ENCODE measurements at regions not wholly inside any gene's neighbourhood (a gene's known extent, or its start where the extent isn't known, plus 50 kb on each side); places are given as distances from the start of the nearest gene placed in this dataset.

DNA sequence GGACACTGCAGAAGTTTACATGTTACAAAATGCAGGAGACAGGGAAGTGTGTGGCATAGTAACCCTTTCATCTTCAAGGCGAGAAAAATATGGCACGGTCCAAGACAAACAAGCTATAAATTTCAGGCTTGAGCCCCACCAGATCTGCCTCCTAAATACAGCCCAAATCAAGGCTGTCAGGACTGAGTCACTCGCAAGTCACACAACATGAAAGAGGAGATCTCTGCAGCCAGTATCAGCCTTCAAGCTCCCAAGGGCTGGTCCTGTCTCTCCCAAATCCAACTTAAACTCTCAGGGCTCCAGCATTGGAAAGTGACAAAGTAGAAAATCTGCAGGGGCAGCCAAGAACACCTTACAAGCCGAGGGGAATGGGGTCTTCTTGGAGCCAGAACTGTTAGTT, 106.3 kb upstream of the GATA6 start:
- TF ChIP-seq NFE2L2 (conservative IDR thresholded peaks at IDR 0.05; ENCODE audit: low read length) (no peak), CHD4 (IDR thresholded peaks at IDR 0.05; ENCODE audit: borderline replicate concordance) (no peak)
- TF ChIP-seq, protein P1, sequence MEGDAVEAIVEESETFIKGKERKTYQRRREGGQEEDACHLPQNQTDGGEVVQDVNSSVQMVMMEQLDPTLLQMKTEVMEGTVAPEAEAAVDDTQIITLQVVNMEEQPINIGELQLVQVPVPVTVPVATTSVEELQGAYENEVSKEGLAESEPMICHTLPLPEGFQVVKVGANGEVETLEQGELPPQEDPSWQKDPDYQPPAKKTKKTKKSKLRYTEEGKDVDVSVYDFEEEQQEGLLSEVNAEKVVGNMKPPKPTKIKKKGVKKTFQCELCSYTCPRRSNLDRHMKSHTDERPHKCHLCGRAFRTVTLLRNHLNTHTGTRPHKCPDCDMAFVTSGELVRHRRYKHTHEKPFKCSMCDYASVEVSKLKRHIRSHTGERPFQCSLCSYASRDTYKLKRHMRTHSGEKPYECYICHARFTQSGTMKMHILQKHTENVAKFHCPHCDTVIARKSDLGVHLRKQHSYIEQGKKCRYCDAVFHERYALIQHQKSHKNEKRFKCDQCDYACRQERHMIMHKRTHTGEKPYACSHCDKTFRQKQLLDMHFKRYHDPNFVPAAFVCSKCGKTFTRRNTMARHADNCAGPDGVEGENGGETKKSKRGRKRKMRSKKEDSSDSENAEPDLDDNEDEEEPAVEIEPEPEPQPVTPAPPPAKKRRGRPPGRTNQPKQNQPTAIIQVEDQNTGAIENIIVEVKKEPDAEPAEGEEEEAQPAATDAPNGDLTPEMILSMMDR (IDR thresholded peaks at IDR 0.05) = no peak

Measured in A549 (cell line).